HG02970 (cell line): ENCODE measurements at regions not wholly inside any gene's neighbourhood (a gene's known extent, or its start where the extent isn't known, plus 50 kb on each side); places are given as distances from the start of the nearest gene placed in this dataset.
"Not testable (repeated sequence)": the region's sequence is repeated elsewhere in the genome, so short reads cannot be mapped to it uniquely, and the experiment has no call there.

Source experiments
- ATAC-seq: cut with Tn5 transposase; IDR thresholded peaks from one replicate; pipeline ENCODE4 v1.9.1; 2021; ENCODE audit warnings: mild to moderate bottlenecking, moderate library complexity, moderate number of reproducible peaks; ENCODE audit not compliant: unreplicated experiment, low FRiP score

DNA sequence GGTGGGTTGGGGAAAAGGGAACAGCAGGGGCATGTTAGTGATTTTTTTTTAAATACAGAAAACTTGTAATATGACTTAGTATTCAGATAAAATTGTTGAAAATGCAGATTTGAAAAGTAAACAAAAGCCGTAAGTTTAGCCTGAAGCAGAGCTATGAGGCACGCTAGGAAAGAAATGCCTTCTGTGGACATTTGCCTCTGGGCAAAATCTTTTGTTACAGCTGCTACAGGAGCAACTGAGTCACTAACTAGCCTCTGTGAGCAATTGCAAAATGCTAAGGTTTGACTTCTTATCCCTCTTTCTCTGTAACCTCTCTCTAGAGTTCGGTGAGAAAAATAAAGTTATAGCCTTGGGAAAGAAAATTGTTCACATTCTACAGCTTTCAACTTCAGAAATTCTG, 350.0 kb downstream of the SLC7A11 start:
- ATAC-seq = no peak

GRCh38 chr4:137890812-137891211, 351.3 kb downstream of the SLC7A11 start:
- ATAC-seq = no peak

GRCh38 chr4:137881641-137882040, 349.3 kb upstream of the PCDH18 start:
- ATAC-seq = no peak

GRCh38 chr4:137868067-137868466, 335.8 kb upstream of the PCDH18 start:
- not testable (repeated sequence) for ATAC-seq

DNA sequence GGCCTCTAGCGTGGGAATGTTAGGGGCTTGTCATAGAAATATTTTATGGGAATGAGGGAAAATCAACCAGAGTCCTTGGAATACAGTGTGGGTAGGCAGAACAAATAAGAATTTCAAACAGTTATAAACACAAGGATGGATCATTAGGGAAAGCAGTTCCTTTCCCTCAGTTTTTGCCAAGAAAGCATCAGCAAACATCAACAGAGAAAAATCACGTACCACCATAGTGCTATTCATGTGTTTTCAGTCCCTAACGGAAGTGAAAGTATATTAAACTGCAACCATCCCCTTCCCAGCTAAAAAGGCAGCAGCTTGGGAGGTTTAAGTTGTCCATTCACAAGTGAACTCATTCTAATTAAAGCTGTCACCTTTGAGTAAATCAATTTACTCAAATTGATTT, 334.4 kb upstream of the PCDH18 start:
- no peak for ATAC-seq

GRCh38 chr4:137861682-137862081, 329.4 kb upstream of the PCDH18 start:
- ATAC-seq = no peak

- no peak for ATAC-seq
These were observed 321.1 kb upstream of the PCDH18 start for GRCh38 chr4:137853424-137853823.

- no peak for ATAC-seq
These were observed 320.0 kb upstream of the PCDH18 start for GRCh38 chr4:137852326-137852725.

GRCh38 chr4:137851435-137851834, 319.1 kb upstream of the PCDH18 start:
- no peak for ATAC-seq

GRCh38 chr4:137827945-137828344, 295.7 kb upstream of the PCDH18 start:
- not testable (repeated sequence) for ATAC-seq

DNA sequence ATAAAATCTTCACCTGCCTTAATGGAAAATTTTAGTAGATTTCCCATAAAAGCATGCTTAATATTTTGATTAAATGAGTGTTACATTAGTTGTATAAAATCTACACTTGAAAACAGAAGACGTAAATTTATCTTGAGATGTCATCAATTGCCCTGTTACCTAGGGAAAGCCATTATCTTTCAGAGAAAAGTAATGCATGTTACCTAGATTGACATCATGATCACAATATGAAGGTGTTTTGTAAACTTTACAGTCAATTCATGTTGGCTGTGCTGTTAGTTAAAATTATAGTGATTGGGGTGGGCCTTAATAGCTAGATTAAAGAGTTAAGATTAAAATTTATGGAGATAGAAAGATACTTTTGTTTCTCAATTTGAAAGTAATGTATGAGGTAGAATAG, 293.2 kb upstream of the PCDH18 start:
- no peak for ATAC-seq

- no peak for ATAC-seq
These were observed 290.7 kb upstream of the PCDH18 start for GRCh38 chr4:137823007-137823406.

GRCh38 chr4:137819964-137820383, 287.7 kb upstream of the PCDH18 start:
- ATAC-seq = peak; percentile 61

DNA sequence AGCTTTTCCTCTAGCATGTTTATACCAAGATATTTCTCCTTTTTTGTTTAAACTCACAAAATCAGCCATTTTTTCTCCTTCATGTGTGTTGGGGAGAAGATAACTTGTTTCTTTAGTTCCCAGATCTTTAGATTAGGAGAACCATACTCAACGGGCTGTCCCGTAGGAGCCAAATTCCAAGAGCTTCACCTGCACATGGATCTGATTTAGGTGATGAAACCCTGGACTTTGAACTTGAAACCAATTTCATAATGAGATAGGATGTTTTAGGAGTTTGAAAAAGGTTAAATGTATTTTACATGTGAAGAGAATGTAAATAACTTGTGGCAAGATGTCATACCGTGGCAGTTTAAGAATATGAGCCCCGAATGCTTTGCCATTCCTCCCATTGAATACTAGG, 280.0 kb upstream of the PCDH18 start:
- no peak for ATAC-seq

DNA sequence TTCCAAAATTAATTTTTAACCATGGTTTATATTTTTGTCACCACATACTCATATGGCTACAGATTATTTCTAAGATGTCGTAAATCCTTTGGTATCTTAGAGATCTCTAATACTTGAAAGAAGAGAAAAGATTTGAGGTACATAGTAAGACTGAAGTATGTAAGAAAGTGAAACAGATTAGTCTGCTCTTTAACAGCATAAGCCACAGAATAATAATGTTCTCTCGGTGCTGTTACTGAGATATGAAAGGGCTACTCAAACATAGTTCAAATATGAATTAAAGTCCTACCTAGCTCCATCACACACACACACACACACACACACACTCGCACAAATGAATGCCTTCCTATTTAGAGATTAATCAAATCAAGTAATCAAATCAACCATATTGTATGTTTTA, 274.1 kb upstream of the PCDH18 start:
- ATAC-seq = no peak

DNA sequence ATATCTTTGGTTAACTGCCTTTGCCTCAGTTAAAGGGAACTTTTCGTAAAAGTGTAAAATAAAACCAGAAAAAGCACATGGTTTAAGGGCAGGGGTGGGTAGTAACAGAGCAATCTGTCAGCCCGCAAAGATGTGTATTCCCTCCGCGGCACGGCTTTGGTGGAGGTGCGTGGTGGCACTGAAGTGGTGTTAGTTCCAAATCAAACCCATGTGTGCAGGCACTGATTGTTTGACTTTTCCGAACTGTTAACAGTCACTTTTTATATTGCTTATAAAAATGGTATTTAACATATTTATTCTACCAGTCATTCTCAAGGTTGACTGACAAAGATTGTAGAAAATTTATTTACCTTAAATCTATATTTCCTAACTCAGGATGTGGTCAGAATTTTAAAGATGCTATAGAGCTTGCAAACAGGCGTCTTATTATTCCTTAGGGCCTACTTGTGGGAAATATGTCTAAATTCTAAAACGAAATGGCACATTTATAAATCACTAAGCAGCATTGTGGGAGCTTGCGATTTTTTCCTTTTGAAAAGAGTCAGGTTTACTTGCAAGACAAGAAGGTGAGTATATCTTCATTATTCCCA, 272.7 kb upstream of the PCDH18 start:
- ATAC-seq = no peak

DNA sequence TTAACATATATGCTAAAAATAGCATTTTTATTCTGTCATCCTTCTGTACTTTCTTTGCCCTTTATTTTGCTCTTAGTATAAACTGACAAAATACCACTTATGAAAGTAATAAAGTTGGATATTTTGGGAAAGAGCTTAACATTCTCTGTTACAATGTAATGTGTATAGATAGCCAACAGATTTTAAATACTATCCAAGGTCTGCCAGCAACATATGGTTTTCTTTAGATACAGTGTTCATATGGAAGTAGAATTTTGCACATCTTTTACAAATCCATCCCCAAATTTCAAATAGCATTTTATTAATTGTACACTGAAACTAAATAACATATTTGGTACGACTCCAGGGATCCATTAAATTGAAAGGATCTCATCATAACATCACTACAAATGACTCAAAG, 268.6 kb upstream of the PCDH18 start:
- ATAC-seq = no peak

DNA sequence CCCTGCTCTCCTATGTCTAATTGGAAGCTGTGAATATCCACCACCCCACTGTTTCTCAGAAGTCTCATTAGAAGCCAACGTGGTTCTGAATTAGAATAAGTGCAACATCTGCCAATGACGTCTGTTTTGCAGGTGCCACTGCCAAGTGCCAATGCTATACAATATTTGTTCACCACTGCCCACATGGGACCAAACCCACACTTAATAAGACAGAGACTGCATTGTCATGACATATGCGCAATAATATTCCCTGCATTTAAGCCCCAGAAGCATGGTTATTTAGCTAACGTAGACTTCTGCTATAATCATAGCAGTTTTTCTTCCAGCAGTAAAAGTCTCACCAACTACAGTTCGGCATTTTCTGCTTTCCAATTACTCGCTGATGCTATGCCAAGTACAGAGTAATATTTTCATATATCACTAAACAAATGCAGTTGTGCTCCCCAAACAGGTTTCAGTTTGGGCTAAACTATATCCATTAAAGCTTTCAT, 262.5 kb upstream of the PCDH18 start:
- no peak for ATAC-seq

DNA sequence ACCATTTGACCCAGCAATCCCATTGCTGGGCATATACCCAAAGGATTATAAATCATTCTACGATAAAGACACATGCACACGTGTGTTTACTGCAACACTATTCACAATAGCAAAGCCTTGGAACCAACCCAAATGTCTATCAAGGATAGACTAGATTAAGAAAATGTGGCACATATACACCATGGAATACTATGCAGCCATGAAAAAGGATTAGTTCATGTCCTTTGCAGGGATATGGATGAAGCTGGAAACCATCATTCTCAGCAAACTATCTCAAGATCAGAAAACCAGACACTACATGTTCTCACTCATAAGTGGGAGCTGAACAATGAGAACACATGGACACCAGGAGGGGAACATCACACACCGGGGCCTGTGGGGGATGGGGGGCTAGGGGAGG, 257.0 kb upstream of the PCDH18 start:
- not testable (repeated sequence) for ATAC-seq

- ATAC-seq = not testable (repeated sequence)
These were observed 251.6 kb upstream of the PCDH18 start for GRCh38 chr4:137783923-137784322.

GRCh38 chr4:137775701-137776100, 243.4 kb upstream of the PCDH18 start:
- no peak for ATAC-seq

- no peak for ATAC-seq
These were observed 242.2 kb upstream of the PCDH18 start for GRCh38 chr4:137774501-137774900.

DNA sequence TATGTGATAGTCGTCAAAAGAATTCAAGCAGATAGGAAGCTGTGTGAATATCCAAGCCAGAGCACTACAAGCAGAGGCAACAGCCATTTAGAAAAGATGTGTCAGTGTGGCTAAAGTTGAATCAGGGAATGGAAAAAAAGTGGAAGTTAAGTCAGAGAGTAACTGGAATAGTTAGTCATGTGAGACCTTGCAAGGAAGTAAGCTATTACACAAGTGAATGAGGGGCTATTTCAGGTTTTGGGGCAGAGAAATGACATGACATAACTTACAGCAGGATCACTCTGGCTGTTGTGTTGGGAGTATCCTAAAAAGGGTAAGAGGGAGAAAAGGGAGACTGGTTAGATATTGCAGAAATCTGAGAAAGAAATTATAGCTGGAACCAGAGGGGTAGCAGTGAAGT, 236.6 kb upstream of the PCDH18 start:
- no peak for ATAC-seq
